Urinary bladder (tissue), 3 donors: ENCODE measurements at regions not wholly inside any gene's neighbourhood (a gene's known extent, or its start where the extent isn't known, plus 50 kb on each side); places are given as distances from the start of the nearest gene placed in this dataset.
"Not testable (repeated sequence)": the region's sequence is repeated elsewhere in the genome, so short reads cannot be mapped to it uniquely, and the experiment has no call there.

Experiments
- DNase-seq: peaks from one replicate; pipeline ENCODE4 v3.0.0-alpha.2; 2015; ENCODE audit errors: extremely low spot score
- H3K27ac ChIP-seq: one replicate; pipeline ENCODE4 v1.5.1; 2013; ENCODE audit warnings: low read depth, mild to moderate bottlenecking, moderate library complexity
- H3K36me3 ChIP-seq: one replicate; pipeline ENCODE4 v1.6.1; 2013; ENCODE audit warnings: mild to moderate bottlenecking, moderate library complexity; ENCODE audit not compliant: insufficient read depth
- H3K4me1 ChIP-seq: one replicate; pipeline ENCODE4 v1.6.1; 2013; ENCODE audit warnings: mild to moderate bottlenecking, moderate library complexity; ENCODE audit not compliant: insufficient read depth
- H3K4me3 ChIP-seq: one replicate; pipeline ENCODE4 v1.5.1; 2013; ENCODE audit warnings: low read depth, low read length
- WGBS: extraction: QIAGEN DNeasy Blood & Tissue Kit; methylation state at CpG from one replicate; pipeline ENCODE4 v1.1.7; 2013; 5-methylcytosine and 5-hydroxymethylcytosine counted together
- donor health status: healthy with polysubstance abuse.
- donor health status: healthy.

- Histone ChIP-seq H3K36me3 (no peaks in the 10 kb centered on the region), H3K27ac (no peak overlapping the region)
- DNase-seq, result no peak
Observed at GRCh38 chr2:207341804-207342203, 176.1 kb upstream of the KLF7 start.

GRCh38 chr2:207344596-207345394 is 179.0 kb upstream of the KLF7 start:
- 71% methylated on average over 12 of the region's 12 CpGs for WGBS
- H3K4me1 ChIP-seq, H3K27ac ChIP-seq, H3K36me3 ChIP-seq, DNase-seq, H3K4me3 ChIP-seq: not testable (repeated sequence)

More at GRCh38 chr2:207341804-207342203, 176.1 kb upstream of the KLF7 start:
- Histone ChIP-seq H3K4me1 (no peaks in the 10 kb centered on the region), H3K4me3 (no peak overlapping the region)

- no peaks in the 10 kb centered on the region for H3K4me1 ChIP-seq
- no peak for DNase-seq
- no peak overlapping the region for H3K4me3 ChIP-seq
- H3K36me3 ChIP-seq, result no peaks in the 10 kb centered on the region
- WGBS, result 85% methylated on average over 1 of the region's 1 CpG
- no peak overlapping the region for H3K27ac ChIP-seq
Observed at GRCh38 chr2:207351171-207351570, 178.6 kb upstream of the CREB1 start.

- Histone ChIP-seq H3K4me3 (no peak overlapping the region), H3K4me1 (no peaks in the 10 kb centered on the region), H3K36me3 (no peaks in the 10 kb centered on the region), H3K27ac (no peak overlapping the region)
- WGBS, result 81% methylated on average over 9 of the region's 9 CpGs
- no peak for DNase-seq
Observed at GRCh38 chr2:207352978-207353671, 176.6 kb upstream of the CREB1 start.

- DNase-seq, result no peak
- Histone ChIP-seq H3K4me3 (no peak overlapping the region), H3K36me3 (no peaks in the 10 kb centered on the region), H3K4me1 (no peaks in the 10 kb centered on the region), H3K27ac (no peak overlapping the region)
- WGBS, result 63% methylated on average over 1 of the region's 1 CpG
Observed at GRCh38 chr2:207353836-207354235, 175.9 kb upstream of the CREB1 start.

GRCh38 chr2:207354462-207354861 is 175.3 kb upstream of the CREB1 start:
- Histone ChIP-seq H3K27ac (no peak overlapping the region), H3K36me3 (no peaks in the 10 kb centered on the region), H3K4me3 (no peak overlapping the region), H3K4me1 (no peaks in the 10 kb centered on the region)
- no peak for DNase-seq
- 66% methylated on average over 1 of the region's 1 CpG for WGBS

GRCh38 chr2:207356567-207356966 is 173.2 kb upstream of the CREB1 start:
- H3K4me3 ChIP-seq, result no peak overlapping the region
- 49% methylated on average over 1 of the region's 1 CpG for WGBS
- H3K4me1 ChIP-seq, result no peaks in the 10 kb centered on the region
- DNase-seq, result no peak
- no peaks in the 10 kb centered on the region for H3K36me3 ChIP-seq
- no peak overlapping the region for H3K27ac ChIP-seq

- WGBS, result 69% methylated on average over 2 of the region's 2 CpGs
- no peaks in the 10 kb centered on the region for H3K4me1 ChIP-seq
- no peak overlapping the region for H3K4me3 ChIP-seq
- H3K27ac ChIP-seq, result no peak overlapping the region
- DNase-seq, result no peak
- H3K36me3 ChIP-seq, result no peaks in the 10 kb centered on the region
Observed at GRCh38 chr2:207357216-207357615, 172.5 kb upstream of the CREB1 start.

GRCh38 chr2:207362716-207363115 is 167.0 kb upstream of the CREB1 start:
- Histone ChIP-seq H3K36me3 (no peaks in the 10 kb centered on the region), H3K4me1 (no peaks in the 10 kb centered on the region), H3K27ac (no peak overlapping the region), H3K4me3 (no peak overlapping the region)
- DNase-seq, result no peak
- WGBS, result 85% methylated on average over 2 of the region's 2 CpGs

GRCh38 chr2:207363761-207364290 is 165.9 kb upstream of the CREB1 start:
- H3K27ac ChIP-seq, result no peak overlapping the region
- no peaks in the 10 kb centered on the region for H3K36me3 ChIP-seq
- no peak for DNase-seq
- no peak overlapping the region for H3K4me3 ChIP-seq
- no peaks in the 10 kb centered on the region for H3K4me1 ChIP-seq
- WGBS, result 70% methylated on average over 1 of the region's 1 CpG

GRCh38 chr2:207370646-207371045 is 159.1 kb upstream of the CREB1 start:
- no peak overlapping the region for H3K27ac ChIP-seq
- DNase-seq, result no peak
- no peaks in the 10 kb centered on the region for H3K36me3 ChIP-seq
- 72% methylated on average over 1 of the region's 1 CpG for WGBS
- H3K4me1 ChIP-seq, result no peaks in the 10 kb centered on the region
- no peak overlapping the region for H3K4me3 ChIP-seq

GRCh38 chr2:207371877-207372276 is 157.9 kb upstream of the CREB1 start:
- Histone ChIP-seq H3K4me1 (no peaks in the 10 kb centered on the region), H3K4me3 (no peak overlapping the region), H3K36me3 (no peaks in the 10 kb centered on the region), H3K27ac (no peak overlapping the region)
- DNase-seq, result no peak

GRCh38 chr2:207372483-207372882 is 157.3 kb upstream of the CREB1 start:
- WGBS, result 95% methylated on average over 1 of the region's 1 CpG
- H3K27ac ChIP-seq, result no peak overlapping the region
- H3K4me3 ChIP-seq, result no peak overlapping the region
- no peak for DNase-seq
- no peaks in the 10 kb centered on the region for H3K4me1 ChIP-seq
- no peaks in the 10 kb centered on the region for H3K36me3 ChIP-seq

- DNase-seq, result no peak
- H3K4me1 ChIP-seq, result no peaks in the 10 kb centered on the region
- H3K36me3 ChIP-seq, result no peaks in the 10 kb centered on the region
- H3K27ac ChIP-seq, result no peak overlapping the region
- 93% methylated on average over 1 of the region's 1 CpG for WGBS
- no peak overlapping the region for H3K4me3 ChIP-seq
Observed at GRCh38 chr2:207375207-207375875, 154.4 kb upstream of the CREB1 start.
